ENCODE measurements at regions not wholly inside any gene's neighbourhood (a gene's known extent, or its start where the extent isn't known, plus 50 kb on each side); places are given as distances from the start of the nearest gene placed in this dataset.
A peak's percentile ranks its signal among the peaks of the same experiment; 100 is the strongest.

DNA sequence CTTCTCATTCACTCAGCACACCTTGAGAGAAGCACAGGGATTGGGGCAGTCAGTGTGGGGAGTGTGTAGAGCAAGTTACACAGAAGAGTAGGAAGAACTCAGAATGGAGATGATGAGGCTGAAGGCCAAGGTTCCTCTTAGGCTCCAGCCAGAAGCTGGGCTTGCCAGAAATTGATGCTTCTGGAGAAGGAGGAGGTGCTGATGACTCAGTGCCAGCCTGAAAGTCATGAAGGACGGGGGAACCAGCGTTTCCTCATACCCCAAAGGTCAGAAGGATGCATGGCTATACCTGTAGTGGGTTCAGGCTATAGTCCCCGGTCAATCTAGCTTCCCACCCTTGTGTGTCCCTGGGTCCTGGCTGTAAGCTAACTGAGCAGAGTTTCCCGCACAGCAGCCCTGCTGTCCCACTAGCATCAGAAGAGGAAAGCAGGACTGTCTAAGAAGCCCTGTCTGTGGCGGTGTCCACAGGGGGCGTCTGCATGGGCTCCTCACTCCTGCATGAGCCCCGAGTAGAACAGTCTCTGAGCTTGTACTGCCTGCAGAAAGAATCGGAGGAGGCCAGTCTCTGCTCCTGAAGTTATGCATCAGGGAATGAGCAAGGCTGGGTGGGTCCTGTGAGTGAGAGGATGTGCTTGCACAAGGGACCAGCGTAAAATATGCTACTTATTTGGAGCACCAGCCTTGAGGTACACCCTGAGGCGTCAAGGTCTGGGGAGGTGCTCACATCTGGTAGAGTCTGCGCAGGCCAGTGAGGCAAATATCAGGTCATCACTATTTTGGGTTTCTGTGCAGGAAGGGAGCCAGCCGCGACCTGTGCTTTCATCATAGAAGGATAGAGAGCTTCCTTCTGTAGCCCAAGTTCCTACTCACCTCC is 148.5 kb downstream of the MRPL14 start:
- 71 to 77% (median 76%) methylated on average over 10 to 13 of the region's 13 CpGs for WGBS, 4 donors
- no peak for TF ChIP-seq POLR2A (IDR thresholded peaks at IDR 0.05)
- TF ChIP-seq, protein P1, sequence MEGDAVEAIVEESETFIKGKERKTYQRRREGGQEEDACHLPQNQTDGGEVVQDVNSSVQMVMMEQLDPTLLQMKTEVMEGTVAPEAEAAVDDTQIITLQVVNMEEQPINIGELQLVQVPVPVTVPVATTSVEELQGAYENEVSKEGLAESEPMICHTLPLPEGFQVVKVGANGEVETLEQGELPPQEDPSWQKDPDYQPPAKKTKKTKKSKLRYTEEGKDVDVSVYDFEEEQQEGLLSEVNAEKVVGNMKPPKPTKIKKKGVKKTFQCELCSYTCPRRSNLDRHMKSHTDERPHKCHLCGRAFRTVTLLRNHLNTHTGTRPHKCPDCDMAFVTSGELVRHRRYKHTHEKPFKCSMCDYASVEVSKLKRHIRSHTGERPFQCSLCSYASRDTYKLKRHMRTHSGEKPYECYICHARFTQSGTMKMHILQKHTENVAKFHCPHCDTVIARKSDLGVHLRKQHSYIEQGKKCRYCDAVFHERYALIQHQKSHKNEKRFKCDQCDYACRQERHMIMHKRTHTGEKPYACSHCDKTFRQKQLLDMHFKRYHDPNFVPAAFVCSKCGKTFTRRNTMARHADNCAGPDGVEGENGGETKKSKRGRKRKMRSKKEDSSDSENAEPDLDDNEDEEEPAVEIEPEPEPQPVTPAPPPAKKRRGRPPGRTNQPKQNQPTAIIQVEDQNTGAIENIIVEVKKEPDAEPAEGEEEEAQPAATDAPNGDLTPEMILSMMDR (IDR thresholded peaks at IDR 0.05), result no peak
- Histone ChIP-seq H3K4me3 (no peak overlapping the region), H3K27ac (no peak overlapping the region), H3K36me3 (replicated peaks in 1 of 2) (no peaks in the 10 kb centered on the region), H3K9me3 (replicated peaks in 1 of 3) (no peaks in the 10 kb centered on the region), H3K27me3 (no peaks in the 10 kb centered on the region), H3K4me1 (replicated peaks in 1 of 2) (no peaks in the 10 kb centered on the region)
- peak; percentile 49 to 73 (median 65) for DNase-seq
- intact Hi-C loops (cut with DNase I), result no loop called here

DNA sequence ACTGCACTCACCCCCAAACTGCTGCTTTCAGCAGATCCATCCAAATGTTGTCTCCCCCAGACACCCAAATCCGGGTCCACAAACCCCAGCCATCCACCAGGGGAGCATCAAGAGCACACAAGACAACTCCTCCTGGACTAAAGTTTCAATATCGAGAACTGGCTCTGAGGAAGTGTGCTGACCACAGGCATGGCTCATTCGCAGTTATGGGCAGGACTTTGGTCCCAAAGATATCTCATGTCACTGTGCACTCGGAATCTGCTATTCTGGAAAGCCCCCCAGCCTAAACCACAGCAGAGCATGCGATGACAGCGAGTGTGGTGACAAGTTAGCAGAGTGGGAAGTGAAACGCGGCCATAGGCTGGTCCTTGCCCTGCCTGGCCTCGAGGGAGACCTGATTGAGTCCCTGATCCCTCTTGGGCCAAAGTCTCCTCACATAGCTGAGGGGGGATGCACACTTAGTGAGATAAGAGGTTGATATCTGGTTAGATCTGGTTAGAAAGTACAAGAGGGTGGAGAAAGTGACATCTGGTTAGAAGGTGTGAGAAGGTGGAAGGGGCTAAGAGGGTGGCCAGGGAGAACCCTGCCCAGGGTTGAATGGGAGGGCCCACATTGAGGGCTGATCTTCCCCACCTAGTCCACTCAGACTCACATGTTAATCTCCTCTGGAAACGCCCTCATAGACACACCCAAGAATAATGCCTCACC is 149.7 kb downstream of the MRPL14 start:
- H3K36me3 ChIP-seq (replicated peaks in 1 of 2), result no peaks in the 10 kb centered on the region
- TF ChIP-seq POLR2A (IDR thresholded peaks at IDR 0.05), result no peak
- TF ChIP-seq, protein P1 (IDR thresholded peaks at IDR 0.05), result no peak
- H3K27ac ChIP-seq, result no peak overlapping the region
- no peaks in the 10 kb centered on the region for H3K9me3 ChIP-seq (replicated peaks in 1 of 3)
- 71 to 92% (median 76%) methylated on average over 10 of the region's 10 CpGs for WGBS, 4 donors
- peaks cover 0 to 10% of the 10 kb centered on the region in 2 donors for H3K4me1 ChIP-seq (replicated peaks in 1 of 2)
- H3K4me3 ChIP-seq, result no peak overlapping the region
- H3K27me3 ChIP-seq, result no peaks in the 10 kb centered on the region
- intact Hi-C loops (cut with DNase I), result no loop called here
- DNase-seq, result peak in 3 of 7 donors; percentile 10 to 35 (median 17)

DNA sequence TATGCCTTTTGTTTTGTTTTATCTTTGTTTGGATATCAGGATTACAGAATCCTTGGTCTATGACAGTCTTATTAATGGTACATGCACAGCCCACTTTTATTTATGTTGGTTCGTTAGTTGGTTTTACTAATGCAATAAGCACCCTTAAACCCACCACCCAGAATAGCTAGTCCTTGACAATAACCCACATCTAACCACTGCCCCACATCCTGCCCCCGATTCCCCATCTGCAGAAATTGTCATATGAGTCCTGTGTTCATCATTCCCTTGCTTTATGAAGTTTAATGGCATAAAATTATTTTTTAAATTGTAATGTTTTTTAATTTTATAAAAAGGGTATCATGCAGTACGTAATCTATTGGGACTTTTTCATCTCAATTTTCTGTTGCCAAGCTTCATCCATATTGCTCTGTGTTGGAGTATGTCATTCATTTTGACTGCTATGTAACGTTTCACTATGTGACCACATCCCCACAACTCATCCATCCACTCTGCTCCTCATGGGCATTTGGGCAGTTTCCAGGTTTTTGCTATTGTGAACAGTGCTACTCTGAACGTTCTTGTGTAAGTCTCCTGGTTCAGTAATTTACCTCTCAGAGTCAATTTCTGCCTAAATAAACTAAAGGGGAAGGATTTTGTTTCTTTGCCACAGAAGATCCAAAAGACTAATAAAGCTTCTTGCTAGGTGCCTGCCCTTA is 150.4 kb downstream of the MRPL14 start:
- no peak overlapping the region for H3K27ac ChIP-seq
- WGBS, 4 donors, result 71 to 76% (median 75%) methylated on average over 5 of the region's 5 CpGs
- peak in 2 of 7 donors; percentile 14 to 27 for DNase-seq
- no peaks in the 10 kb centered on the region for H3K36me3 ChIP-seq (replicated peaks in 1 of 2)
- no peaks in the 10 kb centered on the region for H3K9me3 ChIP-seq (replicated peaks in 1 of 3)
- H3K4me3 ChIP-seq, result no peak overlapping the region
- intact Hi-C loops (cut with DNase I), result no loop called here
- TF ChIP-seq, protein P1 (IDR thresholded peaks at IDR 0.05), result no peak
- TF ChIP-seq POLR2A (IDR thresholded peaks at IDR 0.05), result no peak
- no peaks in the 10 kb centered on the region for H3K27me3 ChIP-seq
- peaks cover 0 to 15% of the 10 kb centered on the region in 2 donors for H3K4me1 ChIP-seq (replicated peaks in 1 of 2)
